ENCODE measurements at regions not wholly inside any gene's neighbourhood (a gene's known extent, or its start where the extent isn't known, plus 50 kb on each side); places are given as distances from the start of the nearest gene placed in this dataset.

GRCh38 chr13:34777914-34778303 is 164.2 kb upstream of the NBEA start:
- intact Hi-C loops (cut with micrococcal nuclease): no loop called here
- no peaks in the 10 kb centered on the region for H3K9me1 ChIP-seq (replicated peaks; ENCODE audit: control insufficient read depth, extremely low read depth, insufficient read depth, low read length)
- H3K4me3 ChIP-seq (replicated peaks in 1 of 3; ENCODE audit: insufficient read depth in 1 of 3, low read depth in 1 of 3, low read length in 3 of 3): no peak overlapping the region
- H3K36me3 ChIP-seq (ENCODE audit: control insufficient read depth in 2 of 2, extremely low read depth in 1 of 2, insufficient read depth in 2 of 2, low read length in 2 of 2): no peaks in the 10 kb centered on the region
- ChIA-PET CTCF (no interaction called here), POLR2A (no interaction called here)
- TF ChIP-seq JUN (IDR thresholded peaks at IDR 0.05; ENCODE audit: borderline replicate concordance, insufficient read depth, insufficient read length, low read depth) (no peak), CTCF (IDR thresholded peaks at IDR 0.05; ENCODE audit: extremely low read depth in 1 of 2, insufficient read depth in 1 of 2, low read depth in 1 of 2, low read length in 2 of 2) (no peak), POLR2AphosphoS5 (IDR thresholded peaks at IDR 0.05; ENCODE audit: insufficient read depth, low read depth, low read length) (no peak), POLR2A (IDR thresholded peaks at IDR 0.05; ENCODE audit: low read depth, low read length) (no peak), GATA2 (IDR thresholded peaks at IDR 0.05; ENCODE audit: insufficient read depth, insufficient read length, low read depth, low read length) (no peak), MAX (IDR thresholded peaks at IDR 0.05; ENCODE audit: insufficient read depth, insufficient read length) (no peak), FOS (IDR thresholded peaks at IDR 0.05; ENCODE audit: borderline replicate concordance, insufficient read depth, low read length) (no peak), MYC (IDR thresholded peaks at IDR 0.05; ENCODE audit: low read depth, low read length) (no peak)
- no peak overlapping the region for H3K27ac ChIP-seq (ENCODE audit: insufficient read depth, low read depth, low read length)
- dilution Hi-C loops (cut with MboI; ENCODE audit: extremely low pct_ligation_motif_present, low sequenced_read_pairs): no loop called here
- BruUV-seq (replicated peaks): no TSS peak
- no peak for DNase-seq (ENCODE audit: low read depth, low spot score)
- H4K20me1 ChIP-seq (replicated peaks; ENCODE audit: control insufficient read depth, extremely low read depth, insufficient read depth, low read length): no peaks in the 10 kb centered on the region
- no peaks in the 10 kb centered on the region for H3K4me1 ChIP-seq (ENCODE audit: control insufficient read depth, extremely low read depth, insufficient read depth, low read length)
- H3K9ac ChIP-seq (replicated peaks; ENCODE audit: extremely low read depth, insufficient read depth, low read length): no peak overlapping the region
- no peak overlapping the region for H3K4me2 ChIP-seq (ENCODE audit: insufficient read depth, low read length)
- no peak overlapping the region for H2AFZ ChIP-seq (ENCODE audit: low read depth, low read length)
- no peaks in the 10 kb centered on the region for H3K79me2 ChIP-seq (ENCODE audit: control insufficient read depth, insufficient read depth, low read length)
- no peaks in the 10 kb centered on the region for H3K9me3 ChIP-seq (replicated peaks; ENCODE audit: control insufficient read depth, insufficient read depth, low read length)
- no peak for FAIRE-seq
- peaks cover 0 to under 1% of the 10 kb centered on the region in 2 experiments for H3K27me3 ChIP-seq (ENCODE audit: control insufficient read depth in 2 of 2, insufficient read depth in 2 of 2, low read length in 2 of 2)
